Thyroid gland (tissue), 4 donors: ENCODE measurements at regions not wholly inside any gene's neighbourhood (a gene's known extent, or its start where the extent isn't known, plus 50 kb on each side); places are given as distances from the start of the nearest gene placed in this dataset.

Experiments used
- DNase-seq, 2 donors: peaks; one replicate each; pipeline ENCODE4 v3.0.0-alpha.2; 2019
- H3K27ac ChIP-seq, 3 donors: fragments of 200-600 bp; sonication (generic); 1 replicate in 2 of 3; 2 replicates in 1 of 3; pipeline ENCODE4 v1.5.1; 2016 to 2019; ENCODE audit warnings: mild to moderate bottlenecking in 1 of 3, moderate library complexity in 1 of 3
- H3K27me3 ChIP-seq: fragments of 200-600 bp; sonication (generic); one replicate; pipeline ENCODE4 v1.5.1; 2019
- H3K36me3 ChIP-seq, 2 donors: fragments of 200-600 bp; sonication (generic); one replicate each; pipeline ENCODE4 v1.5.1; 2016 to 2019
- H3K4me1 ChIP-seq, 2 donors: fragments of 200-600 bp; sonication (generic); one replicate each; pipeline ENCODE4 v1.5.1; 2017 to 2019
- H3K4me3 ChIP-seq, 3 donors: fragments of 200-600 bp; sonication (generic); replicated peaks in 1 of 3; 1 replicate in 2 of 3; 2 replicates in 1 of 3; pipeline ENCODE4 v1.5.1; 2016; ENCODE audit warnings: mild to moderate bottlenecking in 1 of 3
- H3K9me3 ChIP-seq: fragments of 200-600 bp; sonication (generic); one replicate; pipeline ENCODE4 v1.5.1; 2017
- CTCF ChIP-seq, 6 experiments: fragments of 200-600 bp in 3 of 6; fragments of 450-650 bp in 3 of 6; sonication (generic) in 3 of 6; IDR thresholded peaks; one replicate each; pipeline ENCODE4 v1.5.1; 2016 to 2019; ENCODE audit warnings: antibody characterized with exemption in 6 of 6, mild to moderate bottlenecking in 2 of 6, inconsistent platforms in 1 of 6, moderate library complexity in 1 of 6
- POLR2A ChIP-seq, 2 donors: fragments of 450-650 bp; IDR thresholded peaks; one replicate each; pipeline ENCODE4 v1.6.1; 2017; ENCODE audit warnings: antibody characterized with exemption in 2 of 2, mild to moderate bottlenecking in 2 of 2, moderate library complexity in 1 of 2
- WGBS, 2 donors: methylation state at CpG; one replicate each; pipeline ENCODE4 v1.1.5; 2017; 5-methylcytosine and 5-hydroxymethylcytosine counted together
- intact Hi-C: fragments of 100-400 bp; cut with DNase I; formaldehyde crosslinking; loops from one replicate; pipeline ENCODE4 v1.15.1; 2023

GRCh38 chr6:90393232-90393884, 96.7 kb upstream of the BACH2 start:
- peak; percentile 53 to 63 for DNase-seq
- H3K27me3 ChIP-seq: no peaks in the 10 kb centered on the region
- H3K36me3 ChIP-seq: no peaks in the 10 kb centered on the region
- intact Hi-C loops: loop anchor here (10.0 kb wide), 2 partner anchors 419 to 459 kb away; no protein-coding TSS in a partner anchor
- no peak overlapping the region for H3K4me3 ChIP-seq
- WGBS, 2 donors: 24 to 34% methylated on average over 7 of the region's 7 CpGs
- no peaks in the 10 kb centered on the region for H3K9me3 ChIP-seq
- no peak for TF ChIP-seq POLR2A (IDR thresholded peaks at IDR 0.05)
- peak; percentile 31 to 82 (median 72) for TF ChIP-seq CTCF (IDR thresholded peaks at IDR 0.05)
- no peak overlapping the region for H3K27ac ChIP-seq
- H3K4me1 ChIP-seq: no peaks in the 10 kb centered on the region

DNA sequence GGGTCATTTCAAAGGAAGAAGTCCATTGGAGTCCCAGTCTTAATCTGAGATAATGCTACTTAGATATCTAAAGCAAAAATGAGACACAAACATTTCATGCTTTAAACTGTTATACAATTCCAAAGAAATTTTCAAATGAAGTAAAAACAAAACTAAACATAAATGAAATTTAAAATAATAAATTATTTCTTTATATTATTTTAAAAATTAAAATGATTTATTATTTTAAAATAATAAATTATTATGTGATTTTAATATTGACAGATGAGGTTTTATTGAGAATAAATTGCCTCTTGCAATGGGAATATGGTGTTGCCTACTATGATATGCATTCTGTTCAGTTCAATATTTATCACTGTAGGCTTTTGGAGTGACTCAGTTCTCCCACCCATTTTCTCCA, 93.7 kb upstream of the BACH2 start:
- no peaks in the 10 kb centered on the region for H3K27me3 ChIP-seq
- intact Hi-C loops: loop anchor here (10.0 kb wide), 2 partner anchors 416 to 456 kb away; no protein-coding TSS in a partner anchor
- H3K27ac ChIP-seq: no peak overlapping the region
- H3K9me3 ChIP-seq: no peaks in the 10 kb centered on the region
- H3K4me1 ChIP-seq: no peaks in the 10 kb centered on the region
- TF ChIP-seq POLR2A (IDR thresholded peaks at IDR 0.05): no peak
- no peak for TF ChIP-seq CTCF (IDR thresholded peaks at IDR 0.05)
- DNase-seq: no peak
- H3K36me3 ChIP-seq: no peaks in the 10 kb centered on the region
- H3K4me3 ChIP-seq: no peak overlapping the region

DNA sequence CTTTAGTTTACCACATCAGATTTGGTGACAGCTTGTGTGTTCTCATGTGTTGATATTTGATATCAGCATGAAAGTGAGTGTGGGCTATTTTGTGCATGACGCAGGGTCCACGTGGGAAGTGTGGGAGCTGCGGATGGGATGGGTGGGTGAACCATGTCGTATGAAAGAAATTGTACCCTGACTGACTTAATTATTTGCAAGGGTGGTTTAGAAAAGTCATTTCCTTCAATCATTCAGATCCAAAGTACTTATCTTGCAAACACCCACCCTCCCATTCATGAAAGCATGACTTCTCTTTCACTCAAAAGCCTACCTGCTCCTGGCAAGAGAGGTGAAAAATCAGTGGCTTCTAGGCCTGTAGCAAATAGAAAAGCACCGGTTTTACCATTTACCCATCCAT, 91.8 kb upstream of the BACH2 start:
- H3K4me3 ChIP-seq: no peak overlapping the region
- no peaks in the 10 kb centered on the region for H3K27me3 ChIP-seq
- 78 to 81% methylated on average over 5 of the region's 5 CpGs for WGBS, 2 donors
- no peaks in the 10 kb centered on the region for H3K4me1 ChIP-seq
- H3K27ac ChIP-seq: no peak overlapping the region
- H3K9me3 ChIP-seq: no peaks in the 10 kb centered on the region
- H3K36me3 ChIP-seq: no peaks in the 10 kb centered on the region
- DNase-seq: no peak
- no peak for TF ChIP-seq POLR2A (IDR thresholded peaks at IDR 0.05)
- intact Hi-C loops: no loop called here

DNA sequence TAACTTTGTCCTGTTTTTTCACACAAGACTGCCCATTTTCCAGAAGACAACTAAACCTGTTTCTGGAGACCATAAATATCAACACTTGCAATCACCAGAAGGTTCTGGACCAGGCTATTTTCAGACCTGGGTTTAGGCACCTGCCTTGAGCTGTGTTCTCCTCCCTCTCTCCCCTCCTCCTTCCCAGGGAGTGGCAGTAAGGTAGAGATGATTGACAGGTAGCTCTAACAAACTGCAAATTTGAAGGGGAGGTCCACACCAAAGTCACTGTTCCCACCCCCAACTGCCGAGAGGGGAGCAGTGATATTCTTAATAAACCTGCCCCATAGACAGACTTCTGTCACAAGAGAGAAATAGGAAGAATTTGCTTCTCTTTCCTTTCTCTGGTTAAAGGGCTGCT, 91.2 kb upstream of the BACH2 start:
- H3K4me1 ChIP-seq: no peaks in the 10 kb centered on the region
- DNase-seq: no peak
- no peak overlapping the region for H3K27ac ChIP-seq
- TF ChIP-seq POLR2A (IDR thresholded peaks at IDR 0.05): no peak
- no peak for TF ChIP-seq CTCF (IDR thresholded peaks at IDR 0.05)
- no peaks in the 10 kb centered on the region for H3K27me3 ChIP-seq
- no peak overlapping the region for H3K4me3 ChIP-seq
- no peaks in the 10 kb centered on the region for H3K36me3 ChIP-seq
- 56 to 84% methylated on average over 1 of the region's 1 CpG for WGBS, 2 donors
- intact Hi-C loops: no loop called here
- H3K9me3 ChIP-seq: no peaks in the 10 kb centered on the region

GRCh38 chr6:90387383-90387775, 90.7 kb upstream of the BACH2 start:
- 83 to 85% methylated on average over 5 of the region's 5 CpGs for WGBS, 2 donors
- no peak for TF ChIP-seq CTCF (IDR thresholded peaks at IDR 0.05)
- no peak for TF ChIP-seq POLR2A (IDR thresholded peaks at IDR 0.05)
- Histone ChIP-seq H3K4me1 (no peaks in the 10 kb centered on the region), H3K36me3 (no peaks in the 10 kb centered on the region), H3K9me3 (no peaks in the 10 kb centered on the region), H3K4me3 (no peak overlapping the region), H3K27me3 (no peaks in the 10 kb centered on the region), H3K27ac (no peak overlapping the region)
- intact Hi-C loops: no loop called here
- no peak for DNase-seq
